T follicular helper cell (primary cell): ENCODE measurements at regions not wholly inside any gene's neighbourhood (a gene's known extent, or its start where the extent isn't known, plus 50 kb on each side); places are given as distances from the start of the nearest gene placed in this dataset.
A peak's percentile ranks its signal among the peaks of the same experiment; 100 is the strongest.
"Not testable (repeated sequence)": the region's sequence is repeated elsewhere in the genome, so short reads cannot be mapped to it uniquely, and the experiment has no call there.

Experiments used
- DNase-seq: peaks from one replicate; pipeline ENCODE4 v3.0.0-alpha.2; 2020; ENCODE audit warnings: low read depth

DNA sequence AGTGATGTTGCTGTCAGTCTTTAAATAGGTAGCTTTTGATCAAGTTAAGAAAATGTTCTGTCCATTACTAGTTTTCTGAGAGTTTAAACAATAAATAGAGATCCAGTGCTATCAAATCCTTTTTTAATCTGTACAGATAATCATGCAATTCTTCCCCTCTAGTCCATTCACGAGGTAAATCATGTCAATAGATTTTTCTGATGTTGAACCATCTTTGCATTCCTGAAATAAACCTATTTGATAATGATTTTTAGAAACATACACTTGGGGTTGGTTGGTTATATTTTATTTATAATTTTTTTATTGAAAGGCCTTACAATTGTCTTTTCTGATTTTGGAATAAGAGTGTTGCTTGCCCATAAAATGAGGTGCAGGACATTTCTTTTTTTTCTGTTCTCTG lies 95.0 kb downstream of the FAM53A start:
- no peak for DNase-seq

DNA sequence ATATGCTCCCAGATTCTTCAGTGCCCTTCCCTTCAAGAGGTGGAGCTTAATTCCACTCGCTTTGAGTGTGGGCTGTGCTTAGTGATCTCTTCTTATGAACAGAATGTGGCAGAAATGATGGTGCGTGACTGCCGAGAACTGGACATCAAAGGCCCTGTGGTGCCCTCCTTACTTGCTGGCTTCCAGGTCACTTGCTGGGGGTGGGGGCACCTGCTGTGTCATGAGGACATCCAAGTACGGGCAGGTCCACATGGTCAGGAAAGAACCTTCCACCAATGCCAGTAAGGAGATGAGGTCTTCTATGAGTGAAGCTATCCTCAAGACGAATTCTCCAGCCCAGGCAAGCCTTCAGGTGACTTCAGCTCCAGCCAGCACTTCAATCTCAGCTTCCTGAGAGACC lies 95.8 kb downstream of the FAM53A start:
- DNase-seq, result no peak

DNA sequence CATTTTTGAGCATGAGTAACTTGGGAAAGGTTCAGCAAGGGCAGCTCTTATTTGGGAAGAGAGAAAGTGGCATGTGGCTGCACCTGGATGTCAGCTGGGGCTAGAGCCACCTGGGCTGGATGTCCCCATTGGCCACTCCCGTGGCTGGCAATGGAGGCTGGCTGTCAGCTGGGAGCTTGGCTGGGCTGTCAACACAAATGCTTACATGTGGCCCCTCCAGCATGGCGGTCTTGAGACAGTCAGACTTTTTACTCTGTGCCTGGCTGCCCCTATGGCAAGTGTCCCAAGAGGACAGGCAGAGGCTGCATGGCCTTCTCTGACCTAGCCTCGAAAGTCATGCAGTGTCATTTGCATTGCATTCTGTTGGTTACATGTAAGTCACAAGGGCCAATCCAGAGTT lies 99.6 kb downstream of the FAM53A start:
- no peak for DNase-seq

DNA sequence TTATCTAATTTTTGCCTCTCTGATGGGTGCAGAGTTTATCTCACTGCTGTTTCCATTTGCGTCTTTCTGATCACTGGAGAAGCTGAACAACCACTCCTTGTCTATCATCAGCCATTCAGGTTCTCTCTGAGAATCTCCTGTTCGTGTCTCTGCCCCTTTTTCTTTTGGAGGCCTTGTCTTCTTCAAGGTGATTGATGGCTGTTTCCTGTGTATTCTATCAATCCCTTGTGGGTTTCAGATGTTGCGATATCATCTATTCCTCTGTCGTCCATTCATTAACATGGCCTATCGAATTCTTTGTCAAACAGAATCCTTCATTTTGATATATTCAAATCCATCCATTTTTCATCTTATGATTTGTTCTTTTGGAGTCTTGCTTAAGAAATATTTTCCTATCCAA lies 100.3 kb downstream of the FAM53A start:
- DNase-seq, result no peak

DNA sequence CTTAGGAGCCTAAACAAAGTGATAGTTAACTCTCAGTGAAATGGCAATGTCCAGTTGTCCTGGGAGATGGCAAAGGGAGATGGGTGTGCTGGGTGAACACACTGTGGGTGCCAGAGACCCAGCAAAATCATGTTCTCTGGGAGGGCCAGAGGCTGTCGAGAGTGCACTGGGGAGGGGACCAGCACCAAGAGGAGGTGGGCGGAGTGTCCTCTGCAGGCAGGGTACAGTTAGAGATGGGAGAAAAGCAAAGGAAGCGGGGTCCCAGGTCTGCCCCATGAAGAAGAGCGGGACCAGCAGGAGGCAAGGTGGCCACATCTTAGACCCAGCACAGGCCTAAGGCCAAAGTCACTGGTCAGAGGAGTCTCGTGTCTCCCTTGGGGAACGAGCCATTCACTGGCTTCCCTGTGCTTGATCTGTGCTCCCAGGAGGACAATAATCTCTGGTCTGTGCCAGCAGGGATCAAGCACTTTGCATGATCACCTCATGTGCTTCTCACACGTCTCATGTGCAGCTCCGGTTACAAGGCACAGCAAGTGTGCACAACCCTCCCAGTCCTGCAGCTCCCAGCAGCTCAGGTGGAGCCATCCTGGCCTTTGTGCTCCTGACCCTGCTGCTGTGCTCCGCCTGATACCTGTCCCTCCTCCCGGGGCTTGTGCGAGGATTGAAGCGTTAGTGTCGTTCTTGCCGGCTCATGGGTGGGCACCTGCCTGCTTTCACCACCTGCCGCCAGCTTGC lies 100.9 kb downstream of the FAM53A start:
- no peak for DNase-seq

DNA sequence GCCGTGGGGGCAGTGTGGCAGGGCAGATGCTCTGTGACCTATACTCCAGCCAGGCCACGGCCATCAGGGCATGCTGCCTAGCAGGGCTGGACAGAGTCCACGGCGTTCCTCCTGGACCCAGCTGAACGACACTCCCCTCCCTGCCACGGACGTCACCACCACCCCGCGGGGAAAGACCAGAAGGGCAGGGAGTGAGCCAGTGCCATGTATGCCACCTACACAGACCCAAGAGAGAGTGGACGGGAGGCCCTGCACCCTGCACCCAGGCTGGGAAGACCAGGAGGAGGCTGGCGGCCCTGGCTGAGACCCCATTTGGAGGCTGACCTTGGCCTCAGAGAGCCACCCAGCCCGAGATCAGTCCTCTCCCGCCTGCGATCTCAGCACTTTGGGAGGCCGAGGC lies 101.9 kb downstream of the FAM53A start:
- no peak for DNase-seq

DNA sequence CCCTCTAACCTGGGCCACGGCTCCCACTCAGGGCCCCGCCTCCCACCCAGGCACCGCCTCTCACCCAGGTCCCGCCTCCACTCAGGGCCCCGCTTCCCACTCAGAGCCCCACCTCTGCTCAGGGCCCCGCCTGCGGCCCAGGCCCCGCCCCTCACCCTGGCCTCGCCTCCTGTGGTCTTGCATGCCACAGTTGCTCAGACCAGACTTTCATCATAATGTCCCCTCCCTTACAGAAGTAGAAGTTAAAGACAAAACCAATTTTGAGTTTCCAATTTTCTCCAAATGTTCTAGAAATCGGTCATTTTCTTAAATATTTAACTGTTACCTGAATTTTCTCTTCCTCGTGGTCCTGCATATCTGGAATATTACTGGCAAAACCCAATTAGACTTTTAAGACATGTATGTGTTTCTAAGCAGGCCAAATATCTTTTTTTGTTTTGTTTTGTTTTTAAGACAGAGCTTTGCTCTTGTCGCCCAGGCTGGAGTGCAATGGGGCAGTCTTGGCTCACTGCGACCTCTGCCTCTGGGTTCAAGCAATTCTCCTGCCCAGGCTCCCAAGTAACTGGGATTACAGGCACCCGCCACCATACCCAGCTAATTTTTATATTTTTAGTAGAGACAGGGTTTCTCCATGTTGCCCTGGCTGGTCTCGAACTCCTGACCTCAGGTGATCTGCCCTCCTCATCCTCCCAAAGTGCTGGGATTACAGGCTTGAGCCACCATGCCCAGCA lies 102.8 kb downstream of the FAM53A start:
- DNase-seq, result peak; percentile 86

DNA sequence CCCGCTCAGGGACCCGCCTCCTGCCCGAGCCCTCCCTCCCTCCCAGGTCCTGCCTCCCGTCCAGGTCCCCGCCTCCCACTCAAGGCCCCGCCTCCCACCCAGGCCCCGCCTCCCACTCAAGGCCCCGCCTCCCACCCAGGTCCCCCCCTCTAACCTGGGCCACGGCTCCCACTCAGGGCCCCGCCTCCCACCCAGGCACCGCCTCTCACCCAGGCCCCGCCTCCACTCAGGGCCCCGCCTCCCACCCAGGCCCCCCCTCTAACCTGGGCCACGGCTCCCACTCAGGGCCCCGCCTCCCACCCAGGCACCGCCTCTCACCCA lies 103.5 kb downstream of the FAM53A start:
- DNase-seq, result not testable (repeated sequence)

DNA sequence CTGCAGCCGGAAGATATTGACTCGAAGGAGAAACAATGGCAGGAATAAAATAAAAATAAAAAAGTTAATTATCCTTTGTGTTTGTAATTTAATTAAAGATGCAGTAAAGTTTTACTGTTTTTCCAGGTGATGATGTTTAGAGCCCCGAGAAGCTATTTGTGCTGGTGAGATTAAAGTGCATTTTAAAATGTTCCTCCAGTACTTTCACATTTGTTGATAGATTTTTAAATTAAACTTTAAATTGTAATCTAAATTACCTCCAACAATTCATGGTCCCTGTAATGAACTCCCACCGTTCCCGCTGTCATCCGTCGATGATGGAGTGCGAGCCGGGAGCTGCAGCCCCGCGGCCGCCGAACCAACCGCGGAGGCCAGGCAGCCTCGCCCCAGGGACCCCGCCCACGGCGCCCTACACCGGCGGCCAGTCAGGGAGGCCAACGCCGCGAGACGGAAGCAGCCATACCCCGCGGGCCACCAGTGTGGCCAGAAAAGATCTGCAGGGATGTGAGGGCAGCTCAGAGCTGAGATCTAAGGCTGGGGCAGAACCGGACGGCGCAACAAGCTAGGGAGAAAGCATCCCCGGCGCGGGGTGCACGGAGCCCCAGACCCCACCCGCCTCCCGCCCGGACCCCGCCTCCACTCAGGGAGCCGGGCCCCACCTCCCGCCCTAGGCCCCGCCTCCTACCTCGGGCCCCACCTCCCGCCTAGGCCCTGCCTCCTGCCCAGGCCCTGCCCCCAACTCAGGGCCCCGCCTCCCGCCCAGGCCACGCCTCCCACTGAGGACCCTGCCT lies 104.0 kb downstream of the FAM53A start:
- DNase-seq, result peak; percentile 94

DNA sequence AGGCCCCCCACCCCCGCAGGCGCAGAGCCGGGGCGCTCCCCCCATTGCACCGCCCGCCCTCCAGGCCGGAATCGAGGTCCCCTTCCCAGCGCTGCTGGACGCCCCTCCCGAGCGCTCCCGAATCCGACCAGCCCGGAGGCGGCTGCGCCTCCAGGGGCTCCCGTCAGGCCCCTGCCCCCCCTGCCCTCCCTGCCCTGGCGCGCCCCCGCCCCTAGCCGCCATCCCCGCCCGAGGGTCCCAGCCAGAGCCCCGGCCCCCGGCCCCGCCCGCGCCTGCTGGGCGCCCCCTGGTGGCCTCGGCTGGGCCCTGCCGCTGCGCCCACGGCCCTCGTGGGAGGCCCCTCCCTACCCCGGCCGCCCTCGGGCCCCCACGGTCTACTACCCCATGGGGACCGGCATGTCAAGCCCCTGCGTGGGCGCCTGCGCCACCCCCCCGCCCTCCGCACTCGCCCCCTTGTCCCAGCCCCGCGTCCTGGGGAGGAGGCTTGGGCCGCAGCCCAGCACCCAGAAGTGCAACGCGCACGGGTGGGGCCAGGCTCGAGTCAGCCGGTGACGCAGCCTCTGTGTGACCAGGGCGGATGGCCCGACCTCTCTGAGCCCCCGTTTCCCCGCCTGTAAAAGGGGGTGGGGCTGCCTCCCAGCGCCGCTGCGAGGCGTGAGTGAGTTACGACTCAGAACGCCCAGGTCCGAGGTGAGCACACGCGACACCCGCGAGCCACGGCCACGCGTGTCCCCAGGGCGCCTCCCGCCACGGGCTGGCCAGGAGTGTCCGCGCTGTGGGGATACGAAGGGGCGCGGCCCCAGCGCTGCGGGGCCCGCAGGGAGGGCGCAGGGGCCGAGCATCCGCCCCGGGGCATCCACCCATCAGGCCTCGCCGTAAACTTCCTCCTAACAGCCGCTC lies 104.9 kb downstream of the FAM53A start:
- DNase-seq, result peak; percentile 53

DNA sequence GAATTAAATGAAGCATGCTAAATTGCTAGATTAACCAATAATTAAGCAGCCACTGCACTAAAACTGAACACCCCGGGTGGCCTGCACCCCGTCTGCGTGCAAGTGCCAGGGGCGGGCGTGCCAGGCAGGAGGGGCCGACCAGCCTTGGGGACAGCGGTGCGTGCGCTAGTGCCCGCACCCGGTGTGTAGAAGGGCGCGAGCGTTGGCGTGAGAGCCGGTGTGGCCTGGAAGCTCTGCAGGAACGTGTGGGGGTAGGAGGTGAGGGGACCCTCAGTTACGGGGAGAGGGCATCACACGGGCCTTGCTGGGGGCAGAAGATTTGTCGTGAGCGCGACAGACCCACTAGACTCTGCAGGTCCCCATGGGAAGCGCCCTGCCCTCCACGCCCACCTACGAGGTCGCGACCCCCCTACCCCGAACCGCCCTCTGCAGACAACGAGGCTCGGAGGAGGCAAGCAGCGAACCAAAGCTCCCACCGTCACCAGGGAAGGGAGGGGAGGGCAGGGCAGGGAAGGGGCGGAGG lies 105.8 kb downstream of the FAM53A start:
- no peak for DNase-seq

DNA sequence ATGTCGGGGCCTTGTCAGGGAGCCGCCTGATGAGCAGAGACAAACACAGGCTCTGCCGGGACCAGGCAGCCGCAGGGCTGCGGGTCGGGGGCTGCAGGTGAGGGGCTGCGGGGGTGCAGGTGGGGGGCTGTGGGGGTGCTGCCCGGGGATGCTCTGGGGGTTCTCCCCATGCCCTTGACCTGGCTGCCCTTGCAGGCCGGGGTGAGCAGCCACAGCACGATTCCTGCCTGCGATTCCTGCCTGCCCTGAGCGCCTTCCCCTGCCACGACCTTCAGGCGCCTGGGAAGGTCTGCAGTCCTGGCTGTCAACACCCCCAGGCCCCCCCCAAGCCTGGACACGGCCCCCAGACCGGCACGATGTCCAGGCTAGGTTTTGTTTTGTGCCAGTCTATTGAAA lies 106.3 kb downstream of the FAM53A start:
- DNase-seq, result no peak

DNA sequence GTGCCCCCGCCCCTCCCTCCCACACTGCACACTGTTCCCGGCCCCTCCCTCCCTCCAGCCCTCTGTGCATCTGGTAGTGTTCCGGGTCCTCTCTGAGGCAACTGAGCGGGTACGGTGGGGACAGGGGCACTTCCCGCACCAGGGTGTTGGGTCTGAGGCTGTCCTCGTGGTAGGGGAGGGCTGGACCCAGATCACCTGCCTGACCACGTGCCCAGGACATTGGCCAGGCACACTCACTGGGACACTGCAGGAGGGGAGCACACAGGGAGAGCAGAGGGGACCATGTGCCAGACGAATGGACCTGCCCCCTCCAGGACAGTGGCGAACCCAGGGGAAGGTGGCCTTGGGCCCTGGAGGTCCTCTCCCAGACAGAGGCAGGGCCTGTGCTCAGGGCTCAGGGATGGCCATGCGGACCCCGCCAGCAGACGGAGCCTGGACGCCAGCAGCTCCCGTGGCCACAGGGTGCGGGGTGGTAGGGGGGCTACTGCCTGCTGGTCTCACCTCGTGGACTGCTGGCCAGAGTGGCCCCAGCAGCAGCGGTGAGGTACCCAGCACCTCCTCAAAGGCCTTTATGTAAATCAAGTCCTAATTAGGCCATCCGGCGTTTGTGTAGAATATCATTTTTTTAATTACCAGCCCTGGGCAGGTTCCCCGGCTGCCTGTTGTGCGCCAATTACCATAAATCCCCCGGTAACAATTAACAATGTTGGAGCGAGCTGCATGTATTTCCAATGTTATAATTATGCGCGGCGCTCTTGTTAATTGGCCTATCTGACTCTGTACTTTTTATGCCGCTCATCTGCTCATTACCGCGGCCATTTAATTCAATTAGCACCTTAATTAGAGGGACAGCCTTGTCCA lies 106.9 kb downstream of the FAM53A start:
- no peak for DNase-seq

DNA sequence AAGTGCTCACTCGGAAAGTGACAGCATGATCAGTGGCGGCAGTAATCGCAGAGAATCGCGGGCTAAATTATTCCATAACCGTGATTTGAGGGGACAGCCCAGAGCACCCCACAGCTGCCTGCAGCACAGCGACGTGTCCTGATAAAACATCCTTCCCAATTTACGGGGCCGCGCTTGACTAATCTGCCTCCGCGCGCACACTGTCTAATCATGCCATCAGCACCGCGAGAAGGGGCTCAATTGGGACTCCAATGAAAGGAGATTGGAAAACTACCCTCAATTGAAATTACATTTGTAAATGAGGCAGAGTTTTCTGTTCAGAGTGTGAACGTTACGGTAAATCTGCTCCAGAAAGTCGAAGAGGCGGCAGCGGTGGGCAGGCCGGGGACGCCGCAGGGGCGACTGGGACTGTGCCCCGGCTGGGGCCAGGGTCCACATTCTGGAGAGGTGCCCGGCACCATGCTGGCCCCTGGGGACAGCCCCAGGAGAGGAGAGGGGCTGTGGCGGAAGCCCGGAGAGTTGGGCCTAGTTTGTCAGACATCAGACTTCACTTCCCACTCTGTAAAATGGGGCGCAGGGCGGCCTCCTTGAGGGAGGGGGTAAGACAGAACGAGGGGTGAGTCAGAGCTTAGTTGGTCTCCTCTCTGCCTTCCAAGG lies 107.7 kb downstream of the FAM53A start:
- no peak for DNase-seq

DNA sequence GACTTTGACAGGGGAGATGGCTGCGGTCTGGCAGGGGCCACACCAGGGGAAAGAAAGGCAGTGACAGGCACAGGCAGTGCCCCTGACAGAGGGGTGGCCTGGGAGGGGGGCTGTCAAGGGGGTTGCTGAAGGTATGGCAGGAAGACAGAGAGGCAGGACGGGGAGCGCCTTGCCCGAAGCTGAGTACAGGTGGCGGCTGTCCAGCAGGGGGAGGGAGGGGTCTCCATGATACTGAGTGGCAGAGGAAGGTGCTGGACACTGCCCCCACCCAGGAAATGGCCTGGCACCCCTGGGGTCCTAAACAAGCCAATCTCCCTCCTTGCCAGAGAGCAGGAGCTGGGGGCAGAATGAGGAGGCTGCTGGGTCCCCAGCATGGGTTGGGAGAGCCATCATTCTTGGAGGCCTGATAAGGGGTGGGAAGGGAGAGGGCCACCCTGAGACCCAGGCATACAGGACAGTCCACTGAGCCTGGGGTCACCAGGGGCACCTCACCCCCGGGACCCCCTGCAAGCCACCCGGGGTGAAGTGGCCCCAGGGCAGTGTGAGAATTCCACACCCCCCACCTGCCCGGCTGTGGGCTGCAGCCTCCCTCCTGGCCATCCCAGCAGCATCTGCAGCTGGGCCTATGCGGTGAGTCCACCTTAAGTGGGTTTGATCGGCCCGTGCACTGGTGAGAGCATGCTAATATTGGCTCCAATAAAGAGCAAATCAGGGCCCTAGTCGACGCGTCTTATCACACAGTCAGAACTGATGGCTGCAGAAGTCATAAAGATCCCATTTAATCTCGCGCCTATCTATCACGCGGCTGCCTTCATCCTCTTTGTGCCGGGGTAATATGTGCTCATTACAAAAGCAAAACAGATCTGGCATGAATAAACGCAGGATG lies 108.5 kb downstream of the FAM53A start:
- no peak for DNase-seq

DNA sequence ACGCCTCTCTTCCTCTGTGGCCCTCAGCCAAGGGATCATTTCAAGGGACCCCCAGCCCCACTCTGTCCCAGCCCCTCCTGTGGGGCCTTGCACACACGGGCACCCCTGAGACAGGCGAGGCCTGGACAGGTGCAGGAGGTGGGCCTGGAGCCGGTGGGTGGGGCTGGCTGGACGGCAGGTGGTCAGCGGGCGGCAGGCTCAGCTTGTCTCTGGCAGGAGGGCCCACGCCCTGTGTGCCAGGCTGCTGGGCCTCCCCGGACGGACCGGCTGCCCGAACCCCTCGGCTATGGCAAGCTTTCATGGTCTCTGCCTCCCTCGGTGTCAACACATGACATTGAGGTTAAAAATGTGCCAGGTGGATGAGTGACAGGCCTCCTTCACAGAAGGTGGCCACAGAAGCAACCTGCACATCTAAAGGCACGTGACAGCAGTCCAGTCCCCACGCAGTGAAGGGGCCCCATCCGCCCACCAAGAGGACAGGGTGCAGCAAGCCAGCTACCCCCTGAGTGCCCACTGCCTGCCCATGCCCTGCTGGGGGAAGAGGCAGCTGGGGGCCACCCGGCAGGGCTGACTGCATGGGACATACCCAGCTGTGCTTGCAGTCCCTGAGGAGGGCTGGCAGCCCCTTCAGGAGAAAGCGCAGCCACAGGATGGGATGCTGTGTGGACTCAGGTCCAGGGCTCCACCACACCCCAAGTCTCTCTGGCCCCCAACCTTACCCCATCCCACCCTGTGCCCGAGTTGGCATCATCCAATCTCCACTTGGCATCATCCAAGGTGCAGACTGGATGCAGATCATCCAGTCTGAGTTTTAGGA lies 109.3 kb downstream of the FAM53A start:
- DNase-seq, result no peak

DNA sequence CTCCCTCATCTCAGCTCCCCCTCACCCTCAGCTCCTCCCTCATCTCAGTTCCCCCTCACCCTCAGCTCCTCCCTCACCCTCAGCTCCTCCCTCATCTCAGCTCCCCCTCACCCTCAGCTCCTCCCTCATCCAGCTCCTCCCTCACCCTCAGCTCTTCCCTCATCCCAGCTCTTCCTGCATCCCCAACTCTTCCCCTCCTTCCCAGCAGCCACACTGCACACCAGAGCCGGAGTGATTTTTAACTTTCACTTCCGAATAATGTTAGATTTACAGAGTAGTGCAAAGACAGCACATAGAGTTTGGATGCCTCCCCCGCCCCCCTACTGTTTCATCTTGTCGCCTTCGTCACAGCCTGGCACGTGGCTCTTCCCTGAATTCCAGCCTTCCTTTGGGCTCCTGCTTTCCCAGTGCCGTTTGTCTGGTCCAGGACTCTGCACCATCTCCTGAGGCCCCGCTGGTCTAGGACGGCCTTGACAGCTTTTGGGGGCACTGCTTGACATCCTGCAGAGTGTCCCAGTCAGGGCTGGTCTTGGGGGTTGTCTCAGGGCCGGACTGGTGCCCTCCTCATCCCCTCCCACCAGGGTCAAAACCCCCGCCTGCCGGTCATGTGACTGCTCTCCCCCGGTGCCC lies 110.2 kb downstream of the FAM53A start:
- no peak for DNase-seq
